ENCODE measurements at regions not wholly inside any gene's neighbourhood (a gene's known extent, or its start where the extent isn't known, plus 50 kb on each side); places are given as distances from the start of the nearest gene placed in this dataset.

GRCh38 chr4:86532851-86533250 is 61.3 kb upstream of the PTPN13 start:
- TF ChIP-seq POLR2A (IDR thresholded peaks at IDR 0.05) (no peak), CTCF (IDR thresholded peaks at IDR 0.05) (no peak), EP300 (IDR thresholded peaks at IDR 0.05) (no peak)
